GM18502 (cell line): ENCODE measurements at regions not wholly inside any gene's neighbourhood (a gene's known extent, or its start where the extent isn't known, plus 50 kb on each side); places are given as distances from the start of the nearest gene placed in this dataset.
"Not testable (repeated sequence)": the region's sequence is repeated elsewhere in the genome, so short reads cannot be mapped to it uniquely, and the experiment has no call there.

Experiments used
- ATAC-seq: cut with Tn5 transposase; IDR thresholded peaks from one replicate; pipeline ENCODE4 v1.9.1; 2021; ENCODE audit warnings: mild to moderate bottlenecking; ENCODE audit not compliant: unreplicated experiment, poor library complexity

GRCh38 chr1:74937176-74937575 lies 197.0 kb upstream of the LHX8 start:
- ATAC-seq = no peak

DNA sequence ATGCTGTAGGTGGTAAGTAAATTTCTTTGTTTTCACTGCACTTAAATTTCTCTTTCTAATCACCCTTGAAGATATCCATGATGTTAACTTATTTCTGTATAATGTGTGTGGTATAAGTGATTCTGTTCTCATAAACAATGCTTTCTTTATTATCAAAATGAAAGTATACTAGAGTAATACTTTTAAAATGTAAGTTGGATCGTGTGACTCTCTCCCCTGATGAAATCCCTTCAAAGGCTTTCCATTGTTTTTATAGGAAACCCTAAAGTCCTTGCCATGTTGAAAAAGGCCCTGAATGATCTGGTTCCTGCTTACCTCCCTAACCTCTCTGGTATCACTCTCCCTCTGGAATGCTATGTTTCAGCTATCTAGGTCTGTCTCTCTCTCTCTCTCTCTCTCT lies 191.1 kb upstream of the LHX8 start:
- no peak for ATAC-seq

DNA sequence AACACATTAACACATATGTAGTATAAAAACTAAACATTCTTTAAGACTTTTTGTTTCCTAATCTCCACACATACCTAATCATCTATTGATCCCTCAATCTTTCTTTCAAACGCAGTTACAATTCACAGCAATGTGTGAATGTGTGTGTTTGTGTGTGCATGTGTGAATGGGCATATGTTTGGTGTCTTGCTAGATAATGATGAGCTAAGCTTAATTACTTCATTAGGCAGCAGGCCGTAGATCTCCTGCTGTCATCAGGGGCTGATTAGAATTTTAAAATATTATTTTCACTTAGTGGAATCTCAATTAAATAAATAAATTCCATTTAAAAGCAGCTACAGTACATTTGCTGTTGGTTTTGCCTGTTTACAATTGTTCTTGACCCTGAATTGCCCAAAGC lies 187.8 kb upstream of the LHX8 start:
- ATAC-seq = no peak

DNA sequence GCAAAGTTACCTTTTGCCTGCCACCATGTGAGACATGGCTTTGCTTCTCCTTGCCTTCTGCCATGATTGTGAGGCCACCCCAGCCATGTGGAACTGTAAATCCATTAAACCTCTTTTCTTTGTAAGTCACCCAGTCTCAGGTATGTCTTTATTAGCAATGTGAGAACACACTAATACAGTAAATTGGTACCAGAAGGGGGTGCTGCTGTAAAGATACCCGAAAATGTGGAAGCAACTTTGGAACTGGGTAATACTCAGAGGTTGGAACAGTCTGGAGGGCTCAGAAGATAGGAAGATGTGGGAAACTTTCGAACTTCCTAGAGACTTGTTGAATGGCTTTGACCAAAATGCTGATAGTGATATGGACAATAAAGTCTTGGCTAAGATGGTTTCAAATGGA lies 184.8 kb upstream of the LHX8 start:
- ATAC-seq = not testable (repeated sequence)

- ATAC-seq = not testable (repeated sequence)
Measured at GRCh38 chr1:74951981-74952380, 182.2 kb upstream of the LHX8 start.

DNA sequence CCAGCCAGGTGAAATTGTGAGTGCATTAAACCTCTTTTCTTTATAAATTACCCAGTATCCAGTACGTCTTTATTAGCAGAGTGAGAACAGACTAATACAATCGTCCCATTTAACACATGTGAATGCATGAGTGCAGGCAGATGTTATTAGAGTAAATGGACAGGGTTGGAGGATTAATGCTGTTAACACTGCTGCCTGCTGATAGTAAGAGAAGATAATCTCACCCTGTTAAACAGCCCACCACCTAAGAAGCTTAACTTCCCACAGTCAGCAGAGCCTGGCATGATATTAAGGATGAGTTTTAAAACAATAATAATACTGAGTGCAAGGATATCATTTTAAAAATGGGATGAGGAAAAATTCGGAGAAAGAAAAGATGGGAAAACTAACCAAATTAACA lies 181.4 kb upstream of the LHX8 start:
- no peak for ATAC-seq

- no peak for ATAC-seq
Measured at GRCh38 chr1:74953622-74954021, 180.6 kb upstream of the LHX8 start.

- no peak for ATAC-seq
Measured at GRCh38 chr1:74963120-74963519, 171.1 kb upstream of the LHX8 start.

DNA sequence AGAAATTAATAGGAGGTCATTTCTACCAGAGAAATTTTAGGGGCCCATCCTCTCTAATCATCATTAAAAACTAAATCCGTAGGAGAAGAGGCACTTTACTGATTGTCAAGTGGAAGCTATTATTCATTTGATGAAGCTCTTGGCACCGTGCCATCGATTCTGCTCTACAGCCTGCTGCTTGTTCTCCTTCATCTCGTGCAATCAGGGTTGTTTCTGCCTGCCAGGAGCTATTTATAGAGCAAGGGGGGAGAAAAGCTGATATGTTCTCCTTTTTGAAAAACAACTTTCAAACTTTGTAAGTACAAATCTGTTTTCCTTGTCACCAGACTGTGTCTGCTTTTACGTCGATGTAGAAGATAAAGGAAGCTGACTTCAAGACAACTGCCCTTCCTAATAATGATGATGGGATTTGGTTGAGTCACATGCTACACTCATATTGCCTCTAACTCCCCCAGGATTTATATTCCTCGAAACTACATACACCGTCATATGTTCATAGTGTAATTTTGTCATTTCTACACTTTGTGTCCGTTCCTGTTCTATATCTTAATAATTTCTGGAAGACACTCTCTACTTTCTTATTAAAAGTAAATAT lies 169.6 kb upstream of the LHX8 start:
- ATAC-seq = no peak

- no peak for ATAC-seq
Measured at GRCh38 chr1:74969566-74970135, 164.5 kb upstream of the LHX8 start.

DNA sequence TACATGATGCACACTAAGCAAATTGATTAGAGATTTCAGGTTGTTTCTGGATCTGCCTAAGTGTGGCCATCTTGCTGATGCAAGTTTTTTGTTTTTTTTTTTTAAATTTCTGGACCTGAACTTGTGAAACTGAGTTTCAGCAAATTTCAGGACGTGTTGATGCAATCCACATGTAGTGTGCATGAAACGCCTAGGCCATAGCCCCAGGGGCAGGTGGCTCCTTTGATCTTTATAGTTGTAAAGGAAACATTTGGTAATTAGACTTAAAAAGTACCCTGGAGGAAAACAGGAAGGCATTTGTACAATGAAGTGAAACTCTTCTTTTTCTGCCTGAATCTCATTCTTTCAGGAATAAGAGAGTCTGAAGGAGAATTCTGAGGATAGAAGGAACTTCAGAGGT lies 162.2 kb upstream of the LHX8 start:
- no peak for ATAC-seq

DNA sequence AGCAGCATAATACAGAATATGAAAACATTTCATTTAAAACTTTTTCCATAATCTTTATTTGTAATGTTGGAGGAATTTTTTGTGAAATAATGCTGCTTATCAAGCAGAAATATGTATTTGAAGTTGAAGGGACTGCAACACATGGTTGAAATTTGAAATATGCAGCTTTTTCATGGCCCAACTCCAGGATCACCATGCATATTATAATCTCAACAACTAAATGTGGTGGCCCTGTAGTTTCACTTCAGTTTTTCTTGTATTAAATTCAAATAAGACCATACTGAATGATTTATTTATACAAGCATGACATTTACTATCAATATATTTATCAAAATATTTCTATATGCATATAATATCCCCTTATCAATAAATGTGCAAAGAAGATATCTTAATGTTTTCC lies 157.7 kb upstream of the LHX8 start:
- ATAC-seq = no peak

DNA sequence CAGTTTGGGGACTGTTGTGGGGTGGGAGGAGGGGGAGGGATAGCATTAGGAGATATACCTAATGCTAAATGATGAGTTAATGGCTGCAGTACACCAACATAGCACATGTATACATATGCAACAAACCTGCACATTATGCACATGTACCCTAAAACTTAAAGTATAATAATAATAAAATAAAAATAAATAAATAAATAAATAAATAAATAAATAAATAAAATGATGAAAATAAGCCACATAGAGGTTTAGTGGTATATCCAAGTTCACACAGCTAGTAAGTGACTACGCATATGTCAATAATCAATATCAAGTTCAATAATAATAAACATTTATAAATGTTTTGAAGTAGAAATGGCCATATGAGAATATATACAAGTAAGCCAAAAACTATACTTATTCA lies 141.7 kb upstream of the LHX8 start:
- ATAC-seq = not testable (repeated sequence)

DNA sequence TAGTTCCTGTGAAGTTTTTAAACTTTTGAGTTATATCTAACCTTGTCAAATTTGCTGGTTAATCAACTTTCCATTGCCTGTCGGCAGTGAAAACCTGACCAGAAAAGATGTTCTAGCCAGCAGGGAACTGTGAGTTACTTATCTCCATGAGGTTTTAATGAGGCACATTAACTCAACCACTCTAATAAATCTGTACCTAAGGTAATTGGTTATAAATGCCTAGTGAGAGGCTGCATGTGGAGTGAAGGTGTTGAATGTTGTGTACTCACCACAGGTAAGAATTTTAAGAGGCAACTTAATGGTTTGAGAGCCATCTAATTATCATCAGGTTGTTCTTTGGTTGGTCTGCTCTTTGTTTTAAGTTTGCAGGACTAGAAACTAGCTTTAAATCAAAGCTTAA lies 138.4 kb upstream of the LHX8 start:
- ATAC-seq = no peak

- ATAC-seq = no peak
Measured at GRCh38 chr1:75010547-75010946, 123.6 kb upstream of the LHX8 start.

DNA sequence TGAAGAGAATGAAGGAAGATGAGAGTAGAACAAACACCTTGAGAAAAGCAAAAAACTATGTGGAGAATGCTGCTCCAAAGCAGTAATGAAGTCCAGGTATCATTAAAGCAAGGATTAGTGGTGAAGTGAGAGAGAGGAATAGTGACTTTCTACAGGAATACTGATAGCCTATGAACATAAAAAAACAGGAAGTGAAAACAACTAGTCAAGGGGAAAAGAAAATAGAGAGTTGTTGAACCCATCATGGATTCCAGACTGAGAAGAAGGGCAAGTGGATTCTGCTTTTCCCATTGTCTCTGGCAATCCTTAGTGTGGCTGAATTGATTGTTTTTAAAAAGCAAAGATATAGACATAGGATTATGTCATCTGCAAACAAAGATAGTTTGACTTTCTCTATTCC lies 119.9 kb upstream of the LHX8 start:
- no peak for ATAC-seq

DNA sequence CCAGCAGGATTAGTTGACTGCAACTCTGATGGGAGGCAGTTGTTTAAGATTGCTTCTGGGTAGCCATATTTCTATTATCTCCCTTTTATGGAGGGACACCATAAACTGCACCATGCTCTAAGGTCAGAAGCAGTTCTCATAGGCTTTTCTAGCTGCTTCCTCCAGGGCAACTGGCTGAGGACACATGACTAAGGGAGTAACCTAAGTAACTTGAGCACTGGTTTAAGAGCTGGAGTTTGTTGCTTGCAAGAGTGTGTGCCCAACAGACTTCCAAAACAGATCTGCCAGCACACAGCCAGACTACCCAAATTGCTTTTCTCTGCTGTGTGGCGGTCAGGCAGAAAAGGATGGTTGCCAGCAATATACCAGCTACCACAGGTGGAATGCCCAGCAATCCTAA lies 111.2 kb upstream of the LHX8 start:
- no peak for ATAC-seq

DNA sequence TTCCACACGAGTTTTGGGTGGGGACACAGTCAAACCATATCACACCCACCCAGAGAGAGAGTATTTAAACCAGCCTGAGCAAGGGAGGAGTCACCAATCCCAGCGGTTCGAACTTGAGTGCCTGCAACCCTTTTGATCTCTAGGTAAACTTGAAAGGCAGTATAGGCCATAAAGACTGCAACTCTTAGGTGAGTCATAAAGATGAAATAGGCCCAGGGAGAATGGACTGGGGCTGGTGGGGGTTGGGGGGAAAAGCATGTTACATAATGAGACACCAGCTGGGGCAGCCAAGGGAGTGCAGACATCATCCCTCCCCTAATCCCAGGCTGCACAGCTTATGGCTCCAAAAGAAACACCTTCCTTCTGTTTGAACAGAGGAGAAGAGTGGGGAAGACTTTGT lies 99.8 kb upstream of the LHX8 start:
- ATAC-seq = no peak

DNA sequence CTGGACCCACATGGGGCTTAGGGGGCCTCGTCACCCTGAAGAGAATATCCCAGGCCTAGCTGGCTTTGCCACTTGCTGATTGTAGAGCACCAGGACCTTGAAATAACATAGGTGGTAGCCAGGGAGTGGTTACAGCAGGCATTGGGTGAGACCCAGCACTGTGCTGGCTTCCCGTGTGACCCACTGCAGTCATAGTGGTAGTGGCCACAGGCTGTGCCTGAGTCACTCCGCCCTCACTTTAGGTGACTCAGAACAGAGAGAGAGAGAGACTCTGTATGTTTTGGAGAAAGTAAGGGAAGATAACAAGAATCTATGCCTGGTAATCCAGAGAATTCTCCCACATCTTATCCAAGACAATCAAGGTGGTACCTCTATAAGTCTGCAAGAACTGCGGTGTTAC lies 98.7 kb upstream of the LHX8 start:
- no peak for ATAC-seq

GRCh38 chr1:75053207-75053606 lies 81.0 kb upstream of the LHX8 start:
- no peak for ATAC-seq

GRCh38 chr1:75058424-75058823 lies 75.8 kb upstream of the LHX8 start:
- ATAC-seq = no peak

DNA sequence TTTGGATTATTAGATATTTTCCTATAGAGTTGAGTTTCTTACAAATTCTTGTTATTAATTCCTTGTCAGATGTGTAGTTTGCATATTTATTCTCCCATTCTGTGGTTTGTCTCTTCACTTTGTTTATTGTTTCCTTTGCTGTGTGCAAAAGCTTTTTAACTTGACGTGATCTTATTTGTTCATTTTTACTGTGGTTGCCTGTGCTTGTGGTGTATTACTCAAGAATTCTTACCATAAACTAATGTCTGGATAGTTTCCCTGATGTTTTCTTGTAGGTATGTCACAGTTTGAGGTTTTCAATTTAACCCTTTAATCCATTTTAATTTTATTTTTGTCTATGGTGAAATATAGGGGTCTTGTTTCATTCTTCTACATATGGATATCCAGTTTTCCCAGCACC lies 72.1 kb upstream of the LHX8 start:
- ATAC-seq = no peak

DNA sequence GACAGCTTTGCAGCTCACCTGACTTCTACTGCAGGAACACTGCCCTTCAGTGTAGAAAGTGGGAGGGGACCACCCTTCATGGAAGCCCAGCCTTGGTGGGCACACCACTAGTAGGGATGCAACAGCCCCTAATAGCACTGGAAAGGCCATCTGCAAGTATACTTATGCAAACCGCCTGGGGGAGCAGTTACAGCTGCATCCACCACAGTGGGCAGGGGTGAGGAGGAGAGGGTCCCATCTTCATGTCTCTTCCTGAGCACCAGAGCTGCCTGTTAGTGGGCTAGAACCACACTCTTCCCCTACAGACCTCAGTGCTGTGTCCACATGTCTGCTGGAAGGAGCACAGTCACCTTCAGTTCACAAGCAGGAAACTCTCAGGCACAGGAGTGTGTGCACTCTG lies 66.2 kb upstream of the LHX8 start:
- ATAC-seq = no peak
